ENCODE measurements at regions not wholly inside any gene's neighbourhood (a gene's known extent, or its start where the extent isn't known, plus 50 kb on each side); places are given as distances from the start of the nearest gene placed in this dataset.

DNA sequence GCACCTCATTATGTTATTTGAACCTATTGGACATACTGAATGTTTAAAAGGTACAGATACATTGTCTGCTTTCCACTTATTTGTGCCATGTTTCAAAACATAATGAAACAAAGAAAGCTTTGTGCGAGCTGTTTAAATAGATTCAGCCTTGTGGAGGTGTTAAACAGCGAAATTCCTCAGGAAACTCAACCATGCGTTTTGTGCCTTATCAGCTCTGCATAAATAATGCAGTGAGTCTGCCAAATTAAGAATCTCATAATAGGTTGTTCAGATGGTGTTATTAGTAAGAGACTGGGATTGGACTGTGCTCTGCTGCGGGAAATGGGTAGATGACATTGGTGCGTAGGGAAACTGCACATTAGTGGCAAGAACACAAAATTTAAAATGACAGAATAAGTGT, 163.7 kb upstream of the CLEC14A start:
- intact Hi-C loops (cut with DNase I), result no loop called here
- no peaks in the 10 kb centered on the region for H3K36me3 ChIP-seq
- no peak for ATAC-seq
- no peak overlapping the region for H3K4me3 ChIP-seq
- H3K27ac ChIP-seq, result no peak overlapping the region
- TF ChIP-seq CTCF (IDR thresholded peaks at IDR 0.05), result no peak
- H3K27me3 ChIP-seq (ENCODE audit: low read depth), result no peaks in the 10 kb centered on the region
- H3K9me3 ChIP-seq, result peaks cover 18% of the 10 kb centered on the region
- no peaks in the 10 kb centered on the region for H3K4me1 ChIP-seq
- DNase-seq, result no peak

GRCh38 chr14:38412654-38413053, 156.8 kb upstream of the CLEC14A start:
- Histone ChIP-seq H3K4me3 (no peak overlapping the region), H3K27me3 (ENCODE audit: low read depth) (no peaks in the 10 kb centered on the region), H3K9me3 (no peaks in the 10 kb centered on the region), H3K27ac (no peak overlapping the region), H3K4me1 (no peaks in the 10 kb centered on the region), H3K36me3 (no peaks in the 10 kb centered on the region)
- ATAC-seq, result no peak
- TF ChIP-seq CTCF (IDR thresholded peaks at IDR 0.05), result no peak
- DNase-seq, result no peak
- intact Hi-C loops (cut with DNase I), result no loop called here

DNA sequence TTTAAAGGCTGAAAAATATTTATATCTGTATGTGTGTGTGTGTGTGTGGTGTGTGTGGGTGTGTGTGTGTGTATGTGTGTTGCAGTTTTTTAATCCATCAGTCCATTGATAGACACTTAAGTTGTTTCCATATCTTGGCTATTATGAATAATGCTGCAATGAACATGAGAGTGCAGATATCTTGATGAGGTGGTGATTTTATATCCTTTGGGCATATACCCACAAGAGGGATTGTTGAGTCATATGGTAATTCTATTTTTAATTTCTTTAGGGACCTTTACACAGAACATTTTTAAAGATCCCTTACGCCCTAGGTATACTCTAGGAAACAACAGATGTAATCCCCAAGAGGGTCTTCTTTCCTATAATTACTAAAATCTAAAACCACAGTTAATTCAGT, 154.5 kb upstream of the CLEC14A start:
- no peaks in the 10 kb centered on the region for H3K9me3 ChIP-seq
- H3K4me3 ChIP-seq, result no peak overlapping the region
- H3K27ac ChIP-seq, result no peak overlapping the region
- no peak for DNase-seq
- intact Hi-C loops (cut with DNase I), result no loop called here
- ATAC-seq, result no peak
- TF ChIP-seq CTCF (IDR thresholded peaks at IDR 0.05), result no peak
- no peaks in the 10 kb centered on the region for H3K36me3 ChIP-seq
- no peaks in the 10 kb centered on the region for H3K4me1 ChIP-seq
- no peaks in the 10 kb centered on the region for H3K27me3 ChIP-seq (ENCODE audit: low read depth)

DNA sequence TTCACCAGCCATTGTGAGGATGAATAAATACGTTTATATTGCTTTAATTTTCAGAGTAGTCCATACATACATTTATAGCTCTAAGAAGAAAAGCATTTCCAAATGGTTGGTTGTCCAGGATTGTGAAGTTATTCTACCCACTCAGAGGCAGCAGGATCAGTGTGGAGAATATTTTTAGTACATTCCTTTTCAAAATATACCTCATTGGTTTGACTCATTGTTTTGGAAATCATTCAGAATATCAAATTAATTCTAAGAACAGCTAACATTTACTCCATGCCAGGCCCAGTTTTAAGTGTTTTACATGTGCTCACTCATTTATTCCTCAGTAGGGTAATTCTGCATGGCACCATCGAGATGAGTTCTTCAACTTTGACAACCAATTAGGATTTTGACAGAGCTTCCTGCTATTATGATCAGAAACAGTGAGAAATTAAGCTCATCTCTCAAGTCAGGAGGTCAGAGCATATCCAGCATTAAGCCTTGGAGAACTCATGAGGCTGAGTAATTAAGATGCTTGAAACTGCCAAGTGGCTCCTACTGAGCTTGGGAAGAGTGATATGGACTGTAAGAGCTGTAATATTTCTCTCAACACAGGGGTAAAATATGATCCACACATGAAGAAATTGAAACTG, 153.3 kb upstream of the CLEC14A start:
- intact Hi-C loops (cut with DNase I), result no loop called here
- Histone ChIP-seq H3K27me3 (ENCODE audit: low read depth) (no peaks in the 10 kb centered on the region), H3K27ac (no peak overlapping the region), H3K36me3 (no peaks in the 10 kb centered on the region), H3K4me1 (no peaks in the 10 kb centered on the region), H3K4me3 (no peak overlapping the region), H3K9me3 (no peaks in the 10 kb centered on the region)
- DNase-seq (no peak), ATAC-seq (no peak)
- TF ChIP-seq CTCF (IDR thresholded peaks at IDR 0.05), result no peak

DNA sequence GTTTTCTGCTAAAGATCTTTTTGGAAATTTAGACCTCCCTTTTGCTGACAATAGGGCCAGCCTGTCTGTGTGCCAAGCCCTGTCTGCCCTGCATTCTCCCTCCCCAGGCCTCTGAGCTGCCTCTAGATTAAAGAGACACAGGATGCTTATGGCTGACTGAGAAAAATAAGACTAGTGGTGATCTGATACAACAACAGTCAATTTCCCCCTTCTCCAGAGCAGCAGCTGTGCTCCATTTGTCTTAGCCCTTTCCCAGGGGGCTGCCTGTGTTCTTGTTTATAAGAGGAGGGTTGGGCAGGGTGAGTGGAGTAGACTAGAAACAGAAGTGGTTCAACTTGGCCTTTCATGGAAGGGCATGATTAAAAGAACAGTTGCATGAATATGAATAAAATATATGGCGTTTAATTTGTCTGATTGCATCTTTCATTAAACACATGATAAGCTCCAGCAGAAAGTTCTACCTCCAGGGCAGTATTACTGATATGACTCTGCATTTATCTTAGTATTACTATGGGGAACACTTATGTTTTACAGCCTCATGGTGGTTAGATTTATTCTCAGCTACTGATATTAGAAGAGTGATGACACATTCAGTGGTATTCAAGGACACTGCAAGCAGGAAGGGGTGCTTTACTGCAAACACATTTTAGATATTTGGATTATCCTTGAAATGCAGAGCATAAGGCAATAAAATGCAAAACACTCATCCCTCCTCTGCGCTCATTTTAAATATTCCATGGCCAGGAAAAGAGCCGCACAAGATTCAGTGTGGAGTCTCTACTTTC, 150.2 kb upstream of the CLEC14A start:
- ATAC-seq (no peak), DNase-seq (no peak)
- Histone ChIP-seq H3K4me1 (no peaks in the 10 kb centered on the region), H3K36me3 (no peaks in the 10 kb centered on the region), H3K9me3 (no peaks in the 10 kb centered on the region), H3K27me3 (ENCODE audit: low read depth) (no peaks in the 10 kb centered on the region), H3K4me3 (no peak overlapping the region), H3K27ac (no peak overlapping the region)
- TF ChIP-seq CTCF (IDR thresholded peaks at IDR 0.05), result no peak
- intact Hi-C loops (cut with DNase I), result no loop called here
